Body of pancreas (tissue), 4 donors: ENCODE measurements at regions not wholly inside any gene's neighbourhood (a gene's known extent, or its start where the extent isn't known, plus 50 kb on each side); places are given as distances from the start of the nearest gene placed in this dataset.

Experiments
- POLR2A ChIP-seq, 3 donors: fragments of 450-650 bp; IDR thresholded peaks; one replicate each; pipeline ENCODE4 v1.6.1; 2016; ENCODE audit warnings: antibody characterized with exemption in 3 of 3, mild to moderate bottlenecking in 2 of 3
- TF ChIP-seq, protein P1 (sequence below), 7 experiments: fragments of 450-650 bp in 4 of 7; fragments of 200-600 bp in 3 of 7; sonication (generic) in 3 of 7; IDR thresholded peaks; one replicate each; pipeline ENCODE4 v1.5.1; 2016 to 2019; ENCODE audit warnings: antibody characterized with exemption in 7 of 7

DNA sequence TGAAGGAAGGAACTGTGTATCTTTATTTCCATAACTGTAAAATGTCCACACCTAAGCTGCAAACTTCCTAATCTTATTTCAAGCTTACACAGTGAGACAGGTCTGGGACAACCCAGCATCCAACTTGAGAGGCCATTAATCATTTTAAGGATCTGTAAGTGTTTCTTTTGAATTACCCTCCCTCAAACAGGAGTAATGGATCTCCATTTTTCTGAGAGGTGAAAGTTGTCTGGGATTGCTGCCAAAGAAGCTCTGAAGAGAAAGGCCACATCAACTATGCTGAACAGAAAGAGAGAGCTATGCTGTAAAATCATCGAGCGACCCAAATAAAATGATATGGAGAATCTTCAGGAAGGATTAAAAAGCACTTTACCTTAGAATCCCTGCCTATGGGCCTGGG is 131.7 kb upstream of the CPNE8 start:
- no peak for TF ChIP-seq POLR2A (IDR thresholded peaks at IDR 0.05)
- TF ChIP-seq, protein P1, sequence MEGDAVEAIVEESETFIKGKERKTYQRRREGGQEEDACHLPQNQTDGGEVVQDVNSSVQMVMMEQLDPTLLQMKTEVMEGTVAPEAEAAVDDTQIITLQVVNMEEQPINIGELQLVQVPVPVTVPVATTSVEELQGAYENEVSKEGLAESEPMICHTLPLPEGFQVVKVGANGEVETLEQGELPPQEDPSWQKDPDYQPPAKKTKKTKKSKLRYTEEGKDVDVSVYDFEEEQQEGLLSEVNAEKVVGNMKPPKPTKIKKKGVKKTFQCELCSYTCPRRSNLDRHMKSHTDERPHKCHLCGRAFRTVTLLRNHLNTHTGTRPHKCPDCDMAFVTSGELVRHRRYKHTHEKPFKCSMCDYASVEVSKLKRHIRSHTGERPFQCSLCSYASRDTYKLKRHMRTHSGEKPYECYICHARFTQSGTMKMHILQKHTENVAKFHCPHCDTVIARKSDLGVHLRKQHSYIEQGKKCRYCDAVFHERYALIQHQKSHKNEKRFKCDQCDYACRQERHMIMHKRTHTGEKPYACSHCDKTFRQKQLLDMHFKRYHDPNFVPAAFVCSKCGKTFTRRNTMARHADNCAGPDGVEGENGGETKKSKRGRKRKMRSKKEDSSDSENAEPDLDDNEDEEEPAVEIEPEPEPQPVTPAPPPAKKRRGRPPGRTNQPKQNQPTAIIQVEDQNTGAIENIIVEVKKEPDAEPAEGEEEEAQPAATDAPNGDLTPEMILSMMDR (IDR thresholded peaks at IDR 0.05): no peak
